ENCODE measurements at regions not wholly inside any gene's neighbourhood (a gene's known extent, or its start where the extent isn't known, plus 50 kb on each side); places are given as distances from the start of the nearest gene placed in this dataset.

DNA sequence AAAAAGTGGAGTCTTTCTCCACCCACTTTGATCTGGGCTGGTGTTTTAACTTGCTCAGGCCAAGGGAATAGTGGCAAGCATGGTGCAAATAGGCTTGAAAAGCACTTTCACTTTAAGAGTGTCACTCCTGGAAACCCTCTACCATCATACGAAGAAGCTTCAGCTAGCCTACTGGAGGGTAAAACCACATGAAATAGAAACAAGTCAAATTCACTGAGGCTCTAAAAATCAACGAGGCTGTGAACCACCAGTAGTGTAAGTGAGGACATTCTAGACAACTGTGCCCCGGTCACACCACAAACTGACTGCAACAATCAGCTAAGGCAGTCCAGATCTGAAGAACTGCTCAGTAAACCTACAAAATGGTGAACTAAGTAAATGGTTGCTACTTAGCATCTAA, 2366.3 kb upstream of the C9orf72 start:
- Mint-ChIP-seq H3K27me3 (ENCODE audit: low read depth) (no peaks in the 10 kb centered on the region), H3K4me1 (no peaks in the 10 kb centered on the region), H3K36me3 (ENCODE audit: low read depth) (no peaks in the 10 kb centered on the region), H3K27ac (no peak overlapping the region), H3K4me3 (no peak overlapping the region), H3K9me3 (peaks cover 37% of the 10 kb centered on the region)
- TF ChIP-seq, protein P1, sequence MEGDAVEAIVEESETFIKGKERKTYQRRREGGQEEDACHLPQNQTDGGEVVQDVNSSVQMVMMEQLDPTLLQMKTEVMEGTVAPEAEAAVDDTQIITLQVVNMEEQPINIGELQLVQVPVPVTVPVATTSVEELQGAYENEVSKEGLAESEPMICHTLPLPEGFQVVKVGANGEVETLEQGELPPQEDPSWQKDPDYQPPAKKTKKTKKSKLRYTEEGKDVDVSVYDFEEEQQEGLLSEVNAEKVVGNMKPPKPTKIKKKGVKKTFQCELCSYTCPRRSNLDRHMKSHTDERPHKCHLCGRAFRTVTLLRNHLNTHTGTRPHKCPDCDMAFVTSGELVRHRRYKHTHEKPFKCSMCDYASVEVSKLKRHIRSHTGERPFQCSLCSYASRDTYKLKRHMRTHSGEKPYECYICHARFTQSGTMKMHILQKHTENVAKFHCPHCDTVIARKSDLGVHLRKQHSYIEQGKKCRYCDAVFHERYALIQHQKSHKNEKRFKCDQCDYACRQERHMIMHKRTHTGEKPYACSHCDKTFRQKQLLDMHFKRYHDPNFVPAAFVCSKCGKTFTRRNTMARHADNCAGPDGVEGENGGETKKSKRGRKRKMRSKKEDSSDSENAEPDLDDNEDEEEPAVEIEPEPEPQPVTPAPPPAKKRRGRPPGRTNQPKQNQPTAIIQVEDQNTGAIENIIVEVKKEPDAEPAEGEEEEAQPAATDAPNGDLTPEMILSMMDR (IDR thresholded peaks at IDR 0.05; ENCODE audit: unreplicated experiment in 3 of 3), result no peak

DNA sequence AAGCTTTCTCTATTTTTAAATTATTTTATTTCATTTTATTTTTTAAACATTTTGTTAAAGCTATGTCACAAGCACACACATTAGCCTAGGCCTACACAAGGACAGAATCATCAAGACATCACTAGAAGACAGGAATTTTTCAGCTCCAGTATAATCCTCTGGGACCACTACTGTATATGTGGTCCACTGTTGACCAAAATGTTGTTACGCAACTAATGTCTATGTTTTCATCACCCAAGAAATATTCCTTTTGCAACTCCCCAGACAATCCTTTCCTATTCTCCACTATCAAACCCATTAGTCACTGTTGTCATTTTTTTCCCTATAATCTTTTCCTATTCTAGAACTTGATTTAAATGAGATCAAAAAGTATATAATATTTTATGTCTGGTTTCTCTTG, 2371.7 kb upstream of the C9orf72 start:
- Mint-ChIP-seq H3K27ac (no peak overlapping the region), H3K27me3 (ENCODE audit: low read depth) (no peaks in the 10 kb centered on the region), H3K4me1 (no peaks in the 10 kb centered on the region), H3K36me3 (ENCODE audit: low read depth) (no peaks in the 10 kb centered on the region), H3K4me3 (no peak overlapping the region), H3K9me3 (no peaks in the 10 kb centered on the region)
- TF ChIP-seq, protein P1 (IDR thresholded peaks at IDR 0.05; ENCODE audit: unreplicated experiment in 3 of 3), result no peak

GRCh38 chr9:29958469-29958868, 2385.2 kb upstream of the C9orf72 start:
- Mint-ChIP-seq H3K9me3 (no peaks in the 10 kb centered on the region), H3K4me1 (no peaks in the 10 kb centered on the region), H3K27me3 (ENCODE audit: low read depth) (no peaks in the 10 kb centered on the region), H3K27ac (no peak overlapping the region), H3K4me3 (no peak overlapping the region), H3K36me3 (ENCODE audit: low read depth) (no peaks in the 10 kb centered on the region)
- TF ChIP-seq, protein P1 (IDR thresholded peaks at IDR 0.05; ENCODE audit: unreplicated experiment in 3 of 3), result no peak

DNA sequence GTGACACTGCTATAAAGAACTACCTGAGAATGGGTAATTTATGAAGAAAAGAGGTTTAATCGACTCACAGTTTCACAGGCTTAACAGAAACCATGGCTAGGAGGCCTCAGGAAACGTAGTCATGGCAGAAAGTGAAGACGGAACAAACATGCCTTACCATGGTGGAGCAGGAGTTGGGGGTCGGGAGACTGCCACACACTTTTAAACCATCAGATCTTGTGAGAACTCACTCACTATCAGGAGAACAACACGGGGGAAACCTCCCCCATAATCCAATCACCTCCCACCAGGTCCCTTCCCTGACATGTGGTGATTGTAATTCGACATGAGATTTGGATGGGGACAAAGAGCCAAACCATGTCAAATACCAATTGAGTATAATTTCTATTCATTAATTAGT, 2392.6 kb upstream of the C9orf72 start:
- Mint-ChIP-seq H3K9me3 (no peaks in the 10 kb centered on the region), H3K27me3 (ENCODE audit: low read depth) (no peaks in the 10 kb centered on the region), H3K27ac (no peak overlapping the region), H3K36me3 (ENCODE audit: low read depth) (no peaks in the 10 kb centered on the region), H3K4me1 (no peaks in the 10 kb centered on the region), H3K4me3 (no peak overlapping the region)
- TF ChIP-seq, protein P1 (IDR thresholded peaks at IDR 0.05; ENCODE audit: unreplicated experiment in 3 of 3), result no peak

DNA sequence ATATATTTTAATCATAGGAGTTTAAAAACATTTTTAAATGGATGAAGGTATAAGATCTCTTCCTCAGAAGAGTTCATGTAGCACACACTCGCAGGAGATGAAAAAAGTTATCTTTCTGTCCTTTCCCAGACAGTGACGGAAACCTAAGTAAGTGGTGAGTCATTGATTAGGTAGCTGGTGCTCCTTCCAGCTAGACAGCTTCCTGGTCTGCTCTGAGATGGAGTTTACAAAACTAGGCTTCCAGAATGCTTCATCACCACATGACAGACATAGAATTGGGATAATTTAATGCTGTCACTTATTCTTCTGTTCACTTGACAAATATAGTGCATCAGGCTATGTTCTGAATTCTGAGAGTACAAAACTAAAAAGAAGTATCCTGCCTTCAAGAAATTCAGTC, 2393.0 kb upstream of the C9orf72 start:
- no peaks in the 10 kb centered on the region for H3K27me3 Mint-ChIP-seq (ENCODE audit: low read depth)
- H3K4me3 Mint-ChIP-seq, result no peak overlapping the region
- no peaks in the 10 kb centered on the region for H3K9me3 Mint-ChIP-seq
- H3K36me3 Mint-ChIP-seq (ENCODE audit: low read depth), result no peaks in the 10 kb centered on the region
- H3K4me1 Mint-ChIP-seq, result no peaks in the 10 kb centered on the region
- H3K27ac Mint-ChIP-seq, result no peak overlapping the region
- TF ChIP-seq, protein P1 (IDR thresholded peaks at IDR 0.05; ENCODE audit: unreplicated experiment in 3 of 3), result no peak

- Mint-ChIP-seq H3K27ac (no peak overlapping the region), H3K4me3 (no peak overlapping the region), H3K36me3 (ENCODE audit: low read depth) (no peaks in the 10 kb centered on the region), H3K9me3 (no peaks in the 10 kb centered on the region), H3K4me1 (no peaks in the 10 kb centered on the region), H3K27me3 (ENCODE audit: low read depth) (no peaks in the 10 kb centered on the region)
- TF ChIP-seq, protein P1 (IDR thresholded peaks at IDR 0.05; ENCODE audit: unreplicated experiment in 3 of 3), result no peak
Measured at GRCh38 chr9:29968831-29969230, 2395.6 kb upstream of the C9orf72 start.
